H1 (cell line): ENCODE measurements at regions not wholly inside any gene's neighbourhood (a gene's known extent, or its start where the extent isn't known, plus 50 kb on each side); places are given as distances from the start of the nearest gene placed in this dataset.

Source experiments
- RBBP5 ChIP-seq: IDR thresholded peaks from 2 replicates; pipeline ENCODE4 v1.7.1; 2012; ENCODE audit warnings: low read depth, mild to moderate bottlenecking, inconsistent platforms, low read length, moderate library complexity, borderline replicate concordance
- TF ChIP-seq, protein P1 (sequence below): IDR thresholded peaks from 2 replicates; pipeline ENCODE4 v1.6.1; 2011; ENCODE audit warnings: low read length, improper control_type of control experiment
- TF ChIP-seq, protein P2 (sequence below), 3 experiments: IDR thresholded peaks; 1 replicate in 2 of 3; 2 replicates in 1 of 3; pipeline versions ENCODE4 v1.5.1 to v1.6.1; 2011; ENCODE audit warnings: low read length in 3 of 3, mild to moderate bottlenecking in 3 of 3, inconsistent platforms in 2 of 3, low read depth in 1 of 3, moderate library complexity in 1 of 3; ENCODE audit not compliant: insufficient read depth in 1 of 3; ENCODE audit errors: control extremely low read depth in 1 of 3

DNA sequence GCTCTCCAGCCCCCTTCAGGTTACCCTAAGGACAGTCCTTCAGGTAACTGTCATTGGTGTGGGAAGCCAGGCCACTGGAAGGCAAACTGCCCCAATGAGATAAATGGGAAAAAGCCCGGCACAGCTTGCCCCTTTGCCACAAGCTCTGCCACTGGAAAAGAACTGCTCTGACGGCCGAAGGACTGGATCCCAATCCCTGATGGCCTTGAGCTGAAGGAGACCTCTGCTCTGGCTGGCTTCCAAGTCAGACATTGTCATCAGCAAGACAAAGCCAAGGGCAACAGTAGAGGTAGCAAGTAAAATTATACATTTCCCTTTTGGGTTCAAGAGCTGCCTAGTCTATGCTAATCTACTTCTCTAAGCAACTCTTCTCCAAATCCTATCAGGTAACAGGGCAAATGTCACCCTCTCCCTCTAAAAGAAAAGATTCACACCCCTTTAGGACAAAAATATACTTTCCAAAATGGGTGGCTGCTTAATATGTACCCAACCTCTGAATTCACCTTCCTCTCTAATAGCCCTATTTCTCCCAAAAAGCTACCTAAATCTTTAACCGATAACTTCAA is 145.8 kb downstream of the ADSS2 start:
- TF ChIP-seq, protein P1, sequence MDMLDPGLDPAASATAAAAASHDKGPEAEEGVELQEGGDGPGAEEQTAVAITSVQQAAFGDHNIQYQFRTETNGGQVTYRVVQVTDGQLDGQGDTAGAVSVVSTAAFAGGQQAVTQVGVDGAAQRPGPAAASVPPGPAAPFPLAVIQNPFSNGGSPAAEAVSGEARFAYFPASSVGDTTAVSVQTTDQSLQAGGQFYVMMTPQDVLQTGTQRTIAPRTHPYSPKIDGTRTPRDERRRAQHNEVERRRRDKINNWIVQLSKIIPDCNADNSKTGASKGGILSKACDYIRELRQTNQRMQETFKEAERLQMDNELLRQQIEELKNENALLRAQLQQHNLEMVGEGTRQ: no peak
- no peak for TF ChIP-seq RBBP5
- TF ChIP-seq, protein P2, sequence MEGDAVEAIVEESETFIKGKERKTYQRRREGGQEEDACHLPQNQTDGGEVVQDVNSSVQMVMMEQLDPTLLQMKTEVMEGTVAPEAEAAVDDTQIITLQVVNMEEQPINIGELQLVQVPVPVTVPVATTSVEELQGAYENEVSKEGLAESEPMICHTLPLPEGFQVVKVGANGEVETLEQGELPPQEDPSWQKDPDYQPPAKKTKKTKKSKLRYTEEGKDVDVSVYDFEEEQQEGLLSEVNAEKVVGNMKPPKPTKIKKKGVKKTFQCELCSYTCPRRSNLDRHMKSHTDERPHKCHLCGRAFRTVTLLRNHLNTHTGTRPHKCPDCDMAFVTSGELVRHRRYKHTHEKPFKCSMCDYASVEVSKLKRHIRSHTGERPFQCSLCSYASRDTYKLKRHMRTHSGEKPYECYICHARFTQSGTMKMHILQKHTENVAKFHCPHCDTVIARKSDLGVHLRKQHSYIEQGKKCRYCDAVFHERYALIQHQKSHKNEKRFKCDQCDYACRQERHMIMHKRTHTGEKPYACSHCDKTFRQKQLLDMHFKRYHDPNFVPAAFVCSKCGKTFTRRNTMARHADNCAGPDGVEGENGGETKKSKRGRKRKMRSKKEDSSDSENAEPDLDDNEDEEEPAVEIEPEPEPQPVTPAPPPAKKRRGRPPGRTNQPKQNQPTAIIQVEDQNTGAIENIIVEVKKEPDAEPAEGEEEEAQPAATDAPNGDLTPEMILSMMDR (IDR thresholded peaks at IDR 0.05; ENCODE audit: control extremely low read depth in 1 of 3, insufficient read depth in 1 of 3, low read depth in 1 of 3, low read length in 3 of 3): no peak
